Mesenchymal stem cell (in vitro differentiated cells and primary cell): ENCODE measurements at regions not wholly inside any gene's neighbourhood (a gene's known extent, or its start where the extent isn't known, plus 50 kb on each side); places are given as distances from the start of the nearest gene placed in this dataset.

Experiments used
- DNase-seq: peaks from one replicate; pipeline ENCODE4 v3.0.0-alpha.2; 2013
- H2AFZ ChIP-seq: one replicate; pipeline ENCODE4 v1.6.1; 2013; ENCODE audit warnings: low read depth, mild to moderate bottlenecking, control low read depth, inconsistent platforms, low read length, moderate library complexity
- H2AK5ac ChIP-seq: 2 replicates; pipeline ENCODE4 v1.6.1; 2013; ENCODE audit warnings: low read length, moderate library complexity, mild to moderate bottlenecking, inconsistent platforms; ENCODE audit not compliant: severe bottlenecking
- H2BK120ac ChIP-seq: one replicate; pipeline ENCODE4 v1.6.1; 2013; ENCODE audit warnings: low read depth, mild to moderate bottlenecking, inconsistent platforms, low read length, moderate library complexity
- H2BK12ac ChIP-seq, 2 experiments: one replicate each; pipeline ENCODE4 v1.6.1; 2013; ENCODE audit warnings: inconsistent platforms in 2 of 2, low read length in 2 of 2, mild to moderate bottlenecking in 2 of 2, moderate library complexity in 2 of 2, control low read depth in 1 of 2
- H2BK15ac ChIP-seq: one replicate; pipeline ENCODE4 v1.6.1; 2013; ENCODE audit warnings: mild to moderate bottlenecking, low read depth, inconsistent platforms; ENCODE audit not compliant: poor library complexity, severe bottlenecking
- H2BK5ac ChIP-seq: 2 replicates; pipeline ENCODE4 v1.6.1; 2013; ENCODE audit warnings: low read depth, mild to moderate bottlenecking, low read length, control low read depth, inconsistent platforms; ENCODE audit not compliant: poor library complexity, severe bottlenecking
- H3K14ac ChIP-seq, 2 experiments: one replicate each; pipeline ENCODE4 v1.6.1; 2013; ENCODE audit warnings: inconsistent platforms in 2 of 2, low read length in 2 of 2, control low read depth in 1 of 2, mild to moderate bottlenecking in 1 of 2, moderate library complexity in 1 of 2
- H3K18ac ChIP-seq, 2 experiments: one replicate each; pipeline ENCODE4 v1.6.1; 2013; ENCODE audit warnings: inconsistent platforms in 2 of 2, low read length in 2 of 2, control low read depth in 1 of 2, low read depth in 1 of 2, mild to moderate bottlenecking in 1 of 2
- H3K23ac ChIP-seq, 2 experiments: one replicate each; pipeline ENCODE4 v1.6.1; 2013; ENCODE audit warnings: inconsistent platforms in 2 of 2, low read length in 2 of 2, mild to moderate bottlenecking in 2 of 2, moderate library complexity in 2 of 2, control low read depth in 1 of 2
- H3K27ac ChIP-seq: 2 replicates; pipeline ENCODE4 v1.5.1; 2013; ENCODE audit warnings: mild to moderate bottlenecking, moderate library complexity, low read length, control low read depth, inconsistent platforms; ENCODE audit not compliant: poor library complexity, severe bottlenecking
- H3K27me3 ChIP-seq, 2 experiments: 2 replicates each; pipeline versions ENCODE4 v1.6.1 to v1.7.0; 2013; ENCODE audit warnings: low read length in 2 of 2, mild to moderate bottlenecking in 2 of 2, moderate library complexity in 2 of 2, control low read depth in 1 of 2, inconsistent platforms in 1 of 2; ENCODE audit not compliant: control insufficient read depth in 1 of 2, insufficient read depth in 1 of 2
- H3K36me3 ChIP-seq, 2 experiments: 2 replicates each; pipeline versions ENCODE4 v1.6.1 to v1.7.0; 2013; ENCODE audit warnings: low read length in 2 of 2, control low read depth in 1 of 2, inconsistent platforms in 1 of 2, low read depth in 1 of 2, mild to moderate bottlenecking in 1 of 2; ENCODE audit not compliant: insufficient read depth in 2 of 2, control insufficient read depth in 1 of 2
- H3K4ac ChIP-seq, 2 experiments: one replicate each; pipeline ENCODE4 v1.6.1; 2013; ENCODE audit warnings: inconsistent platforms in 2 of 2, low read length in 2 of 2, mild to moderate bottlenecking in 2 of 2, moderate library complexity in 2 of 2, control low read depth in 1 of 2, low read depth in 1 of 2
- H3K4me1 ChIP-seq: 2 replicates; pipeline ENCODE4 v1.6.1; 2013; ENCODE audit warnings: low read depth, low read length, control low read depth; ENCODE audit not compliant: control insufficient read depth, insufficient read depth
- H3K4me2 ChIP-seq: 2 replicates; pipeline ENCODE4 v1.6.1; 2013; ENCODE audit warnings: low read length, mild to moderate bottlenecking, inconsistent platforms; ENCODE audit not compliant: poor library complexity, severe bottlenecking
- H3K4me3 ChIP-seq, 2 experiments: 2 replicates each; pipeline versions ENCODE4 v1.5.1 to v1.7.0; 2013; ENCODE audit warnings: low read length in 2 of 2, mild to moderate bottlenecking in 2 of 2, control low read depth in 1 of 2, low read depth in 1 of 2; ENCODE audit not compliant: insufficient read depth in 1 of 2
- H3K79me1 ChIP-seq: replicated peaks from 2 replicates; pipeline ENCODE4 v1.6.1; 2013; ENCODE audit warnings: mild to moderate bottlenecking, control low read depth, low read length, inconsistent platforms; ENCODE audit not compliant: poor library complexity, severe bottlenecking
- H3K9ac ChIP-seq: 2 replicates; pipeline ENCODE4 v1.7.0; 2013; ENCODE audit warnings: mild to moderate bottlenecking, low read length, moderate library complexity
- H3K9me3 ChIP-seq: 2 replicates; pipeline ENCODE4 v1.7.0; 2013; ENCODE audit warnings: mild to moderate bottlenecking, low read length; ENCODE audit not compliant: control insufficient read depth
- H4K8ac ChIP-seq: one replicate; pipeline ENCODE4 v1.6.1; 2013; ENCODE audit warnings: inconsistent platforms, mild to moderate bottlenecking, low read length, moderate library complexity
- H4K91ac ChIP-seq: one replicate; pipeline ENCODE4 v1.6.1; 2013; ENCODE audit warnings: mild to moderate bottlenecking, low read length, inconsistent platforms
- WGBS: methylation state at CpG from one replicate; pipeline ENCODE4 v1.1.7; 2013; ENCODE audit warnings: mixed read lengths; 5-methylcytosine and 5-hydroxymethylcytosine counted together

DNA sequence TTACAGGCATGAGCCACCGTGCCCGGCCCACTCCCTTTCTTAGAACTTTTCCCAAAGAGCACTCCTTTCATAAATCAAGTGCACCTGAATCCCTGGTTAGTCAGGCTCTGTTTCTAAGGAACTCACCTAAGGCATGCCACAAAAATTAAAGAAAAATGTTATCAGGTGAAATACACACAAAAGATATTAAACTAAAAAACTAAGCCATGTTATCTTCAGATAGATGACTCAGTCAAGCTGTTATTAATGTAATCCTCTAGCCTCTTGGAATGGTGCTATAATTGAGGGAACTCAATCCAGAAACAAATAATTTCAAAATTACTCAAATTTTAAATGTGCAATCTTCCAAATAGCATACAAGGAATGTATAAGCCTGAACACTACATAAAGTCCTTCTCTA is 83.0 kb downstream of the TENT5A start:
- Histone ChIP-seq H3K27ac (no peak overlapping the region), H2BK15ac (no peak overlapping the region), H3K79me1 (no peaks in the 10 kb centered on the region), H3K4me1 (no peaks in the 10 kb centered on the region), H3K4ac (no peak overlapping the region), H3K9me3 (no peaks in the 10 kb centered on the region), H3K23ac (no peak overlapping the region), H3K4me2 (no peak overlapping the region), H4K91ac (no peak overlapping the region), H2BK120ac (no peak overlapping the region), H3K18ac (no peak overlapping the region), H3K14ac (no peak overlapping the region), H2BK5ac (no peak overlapping the region), H2AFZ (no peak overlapping the region), H3K9ac (no peak overlapping the region), H3K36me3 (no peaks in the 10 kb centered on the region), H3K4me3 (no peak overlapping the region), H2BK12ac (no peak overlapping the region), H4K8ac (no peak overlapping the region), H2AK5ac (no peak overlapping the region), H3K27me3 (no peaks in the 10 kb centered on the region)
- no peak for DNase-seq
- 88% methylated on average over 2 of the region's 2 CpGs for WGBS

DNA sequence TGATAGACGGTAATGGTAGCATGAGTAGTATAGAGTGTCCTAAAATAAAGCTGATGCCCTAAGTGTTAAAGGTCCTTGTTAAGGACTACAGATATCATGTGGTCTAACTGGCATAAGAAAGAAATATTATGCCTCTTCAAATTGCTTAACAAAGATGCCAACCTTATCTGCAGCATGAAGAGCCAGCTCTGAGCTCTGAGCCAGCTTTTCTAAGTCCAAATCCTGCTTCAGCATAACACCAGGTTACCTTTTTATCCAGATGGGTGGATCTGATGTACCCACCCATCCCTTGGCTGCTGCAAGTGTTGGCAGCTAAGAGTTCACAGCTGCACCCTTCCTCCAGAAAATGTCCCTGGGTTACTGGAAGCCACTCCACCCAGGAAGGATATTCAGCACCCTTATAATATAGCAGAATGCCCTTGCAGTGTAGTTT is 83.8 kb downstream of the TENT5A start:
- DNase-seq: no peak
- Histone ChIP-seq H2BK12ac (no peak overlapping the region), H3K27me3 (no peaks in the 10 kb centered on the region), H4K91ac (no peak overlapping the region), H4K8ac (no peak overlapping the region), H3K9ac (no peak overlapping the region), H3K4me1 (no peaks in the 10 kb centered on the region), H3K18ac (no peak overlapping the region), H3K14ac (no peak overlapping the region), H3K79me1 (no peaks in the 10 kb centered on the region), H2BK5ac (no peak overlapping the region), H3K4me2 (no peak overlapping the region), H2AFZ (no peak overlapping the region), H2AK5ac (no peak overlapping the region), H2BK120ac (no peak overlapping the region), H3K4ac (no peak overlapping the region), H3K9me3 (no peaks in the 10 kb centered on the region), H3K36me3 (no peaks in the 10 kb centered on the region), H2BK15ac (no peak overlapping the region), H3K4me3 (no peak overlapping the region), H3K27ac (no peak overlapping the region), H3K23ac (no peak overlapping the region)
- 100% methylated on average over 1 of the region's 1 CpG for WGBS

DNA sequence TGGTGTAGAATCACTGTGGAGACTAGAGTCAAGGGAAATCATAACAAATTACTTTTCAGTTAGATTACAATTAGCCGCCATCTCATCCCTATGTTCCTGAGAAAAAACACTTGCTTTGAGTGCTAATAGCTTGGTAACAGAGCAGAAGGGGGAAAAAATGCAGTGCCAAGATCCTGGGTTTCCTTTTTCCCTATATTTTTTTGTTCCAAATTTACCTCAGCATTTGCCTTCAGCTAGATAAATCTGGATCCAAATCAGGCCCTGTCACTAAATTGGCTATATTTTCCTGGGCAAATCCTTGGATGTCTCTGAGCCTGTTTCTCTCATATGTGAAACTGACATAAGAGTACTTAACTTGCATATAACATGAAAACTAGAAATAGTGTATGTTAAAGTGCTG is 86.0 kb downstream of the TENT5A start:
- Histone ChIP-seq H2BK12ac (no peak overlapping the region), H2BK5ac (no peak overlapping the region), H3K79me1 (no peaks in the 10 kb centered on the region), H3K9ac (no peak overlapping the region), H2BK15ac (no peak overlapping the region), H2AFZ (no peak overlapping the region), H3K9me3 (no peaks in the 10 kb centered on the region), H3K4me3 (no peak overlapping the region), H4K91ac (no peak overlapping the region), H3K4me2 (no peak overlapping the region), H3K23ac (no peak overlapping the region), H3K4me1 (no peaks in the 10 kb centered on the region), H3K14ac (no peak overlapping the region), H3K36me3 (no peaks in the 10 kb centered on the region), H3K27me3 (no peaks in the 10 kb centered on the region), H3K18ac (no peak overlapping the region), H2BK120ac (no peak overlapping the region), H4K8ac (no peak overlapping the region), H2AK5ac (no peak overlapping the region), H3K4ac (no peak overlapping the region), H3K27ac (no peak overlapping the region)
- DNase-seq: no peak
- WGBS: no CpG with 5 or more reads among the region's 1 CpG

DNA sequence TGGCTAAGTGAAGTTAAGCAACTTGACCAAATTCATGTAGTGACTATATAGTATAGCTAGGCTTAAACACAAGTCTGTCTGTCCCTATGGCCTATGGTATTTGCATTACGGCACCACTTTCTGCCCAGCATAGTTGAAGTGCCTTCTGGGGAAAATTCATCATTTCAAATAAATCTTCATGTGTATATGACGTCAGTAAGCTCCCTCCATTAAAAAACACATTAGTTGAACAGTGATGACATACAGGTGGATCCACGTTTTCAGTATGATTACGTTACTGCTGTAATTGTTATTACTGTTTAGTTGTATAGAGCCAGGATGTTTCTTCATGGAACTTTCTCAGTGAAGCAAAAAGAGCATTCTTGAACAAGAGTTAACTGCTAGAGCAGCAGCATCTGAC is 96.2 kb downstream of the TENT5A start:
- Histone ChIP-seq H3K4me3 (no peak overlapping the region), H4K8ac (no peak overlapping the region), H4K91ac (no peak overlapping the region), H2BK5ac (no peak overlapping the region), H2BK12ac (no peak overlapping the region), H3K27ac (no peak overlapping the region), H3K18ac (no peak overlapping the region), H3K4me1 (no peaks in the 10 kb centered on the region), H3K14ac (no peak overlapping the region), H3K9ac (no peak overlapping the region), H3K79me1 (no peaks in the 10 kb centered on the region), H3K4me2 (no peak overlapping the region), H2BK15ac (no peak overlapping the region), H3K23ac (no peak overlapping the region), H2BK120ac (no peak overlapping the region), H3K4ac (no peak overlapping the region), H2AK5ac (no peak overlapping the region), H3K36me3 (no peaks in the 10 kb centered on the region), H2AFZ (no peak overlapping the region), H3K9me3 (no peaks in the 10 kb centered on the region), H3K27me3 (no peaks in the 10 kb centered on the region)
- DNase-seq: no peak
- 97% methylated on average over 4 of the region's 4 CpGs for WGBS
